NOMO-1 treated with dmso at 0.1 percent for 144 hours (cell line): ENCODE measurements at regions not wholly inside any gene's neighbourhood (a gene's known extent, or its start where the extent isn't known, plus 50 kb on each side); places are given as distances from the start of the nearest gene placed in this dataset.

Experiments used
- DNase-seq: peaks from one replicate; lab custom pipeline; 2025; ENCODE audit not compliant: unreplicated experiment; lab: John Stamatoyannopoulos, UW

DNA sequence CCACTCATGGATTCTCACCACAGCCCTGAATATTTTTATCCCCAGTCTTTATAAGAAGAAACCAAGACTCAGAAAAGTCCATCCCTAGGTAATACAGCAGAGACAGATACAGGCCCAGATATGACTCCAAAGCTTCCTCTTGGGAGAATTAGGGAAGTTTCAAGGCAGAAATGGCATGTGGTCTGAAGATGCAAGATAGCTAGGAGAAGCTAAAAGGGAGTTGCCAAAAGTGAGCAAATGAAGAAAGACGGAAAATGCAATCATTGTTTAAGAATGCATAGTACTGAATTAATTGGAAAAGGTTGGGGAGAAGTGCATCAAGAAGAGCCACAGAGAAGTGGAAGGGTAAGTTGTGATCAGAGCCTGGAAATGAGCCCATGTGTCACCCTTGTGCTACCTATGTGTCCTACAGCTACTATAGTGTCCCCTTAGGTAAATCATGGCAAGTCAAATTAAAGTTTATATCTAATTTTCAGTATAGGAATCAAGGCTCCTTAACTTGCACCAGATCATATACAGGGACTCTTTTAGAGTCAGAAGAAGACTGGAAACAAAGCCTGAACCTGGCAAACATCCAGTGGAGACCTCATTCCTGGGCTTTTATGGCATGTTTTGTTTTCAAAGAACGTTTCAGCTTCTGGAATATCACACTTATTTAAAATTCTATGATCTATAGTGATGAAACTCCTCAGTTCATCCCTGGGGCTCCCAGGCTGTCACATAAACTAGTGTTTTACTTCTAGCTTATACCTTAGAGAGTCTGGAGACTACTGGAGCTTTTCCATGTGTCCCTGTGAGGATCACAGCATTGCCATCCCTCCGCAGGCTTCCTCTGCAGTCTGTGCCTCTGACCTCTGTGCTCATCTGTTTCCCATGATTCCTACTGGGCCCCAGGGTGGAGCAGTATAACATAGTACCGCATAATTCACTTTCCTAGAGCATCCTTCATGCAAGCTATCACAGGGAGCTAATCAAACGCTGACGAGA, 189.0 kb upstream of the CDKN3 start:
- DNase-seq: no peak

DNA sequence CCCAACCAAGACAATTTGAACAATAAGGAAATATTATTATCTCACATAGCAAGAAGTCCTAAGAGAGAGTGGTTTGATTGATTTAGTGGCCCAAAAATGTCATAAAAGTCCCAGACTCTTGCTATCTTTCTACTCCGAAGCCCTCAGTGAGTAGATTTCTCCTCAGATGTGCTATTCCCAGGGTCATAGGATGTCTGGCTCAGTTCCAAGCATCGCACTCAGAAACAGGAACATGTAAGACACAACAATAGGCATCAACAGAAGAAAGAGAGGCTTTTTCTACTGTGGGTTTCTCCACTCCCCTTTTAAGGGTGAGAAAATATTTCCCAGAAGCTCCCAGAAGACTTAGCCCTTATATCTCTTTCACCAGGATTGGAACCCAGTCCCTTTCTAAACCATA, 188.1 kb upstream of the CDKN3 start:
- DNase-seq: no peak

DNA sequence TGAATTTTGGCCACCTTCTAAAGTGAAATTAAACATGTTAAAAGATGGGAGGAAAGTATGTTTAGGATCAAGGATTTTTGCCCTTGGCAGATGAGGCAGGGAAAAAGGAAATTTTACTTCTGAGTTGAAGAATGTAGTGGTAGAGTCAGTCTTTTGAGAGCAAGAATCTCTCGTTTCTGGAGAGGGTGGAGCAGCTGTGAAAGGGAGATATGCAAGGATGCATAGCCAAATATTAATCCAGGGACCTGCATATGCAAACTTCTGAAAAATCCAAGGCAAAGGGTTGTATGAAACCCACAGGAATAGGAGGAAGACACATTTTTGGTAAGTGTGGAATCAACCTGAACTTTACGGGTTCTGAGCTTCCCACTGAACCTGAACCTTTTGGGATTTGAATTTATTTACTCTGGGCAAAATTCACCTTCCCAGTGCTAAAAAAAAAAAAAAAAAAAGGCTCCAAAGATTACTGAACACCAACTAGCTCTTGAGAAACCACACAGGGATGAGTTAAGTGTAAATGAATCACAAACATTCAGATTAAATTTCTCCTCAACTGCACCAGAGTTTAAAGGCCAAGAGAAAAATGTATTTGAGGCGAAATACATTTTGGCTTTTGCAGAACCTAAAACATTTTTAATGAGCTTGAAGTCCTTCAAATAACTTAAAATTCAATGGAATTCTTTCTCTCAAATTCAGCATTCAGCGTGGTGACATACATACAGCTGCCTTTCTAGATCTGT, 187.1 kb upstream of the CDKN3 start:
- no peak for DNase-seq

DNA sequence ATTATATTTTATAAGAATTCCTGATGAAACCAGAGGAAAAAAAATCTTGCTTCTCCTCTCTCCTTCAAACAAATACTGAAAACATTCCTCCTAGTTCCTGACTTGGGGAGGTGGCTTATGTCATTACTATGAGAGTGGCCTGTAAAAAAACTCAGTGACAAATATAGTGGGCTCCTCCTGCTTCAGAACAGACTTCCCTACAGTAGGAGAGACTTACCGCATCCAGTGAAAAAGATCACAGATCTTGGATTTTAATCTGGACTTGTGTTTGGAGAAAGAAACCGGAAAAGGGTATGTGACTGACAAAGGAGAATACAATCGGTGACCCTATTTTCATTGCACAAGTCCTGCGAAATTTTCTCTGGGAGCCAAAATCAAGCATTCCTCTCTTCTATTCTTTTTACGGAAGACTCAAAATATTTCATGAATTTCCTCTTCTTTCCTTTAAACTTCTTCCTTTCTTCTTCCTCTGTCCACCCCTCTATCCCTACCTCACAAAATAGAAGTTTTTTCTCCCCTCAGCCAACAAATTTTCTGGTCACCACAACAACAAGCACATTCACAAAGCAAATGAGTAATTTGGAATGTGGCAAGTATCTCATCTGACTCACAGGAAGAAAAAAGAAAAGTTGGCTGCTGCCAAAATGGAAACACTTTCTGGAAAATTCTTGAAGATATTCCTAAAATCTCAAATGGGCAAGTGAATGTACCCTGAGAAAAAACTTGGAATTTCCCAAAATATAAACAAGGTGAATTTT, 185.1 kb upstream of the CDKN3 start:
- no peak for DNase-seq

DNA sequence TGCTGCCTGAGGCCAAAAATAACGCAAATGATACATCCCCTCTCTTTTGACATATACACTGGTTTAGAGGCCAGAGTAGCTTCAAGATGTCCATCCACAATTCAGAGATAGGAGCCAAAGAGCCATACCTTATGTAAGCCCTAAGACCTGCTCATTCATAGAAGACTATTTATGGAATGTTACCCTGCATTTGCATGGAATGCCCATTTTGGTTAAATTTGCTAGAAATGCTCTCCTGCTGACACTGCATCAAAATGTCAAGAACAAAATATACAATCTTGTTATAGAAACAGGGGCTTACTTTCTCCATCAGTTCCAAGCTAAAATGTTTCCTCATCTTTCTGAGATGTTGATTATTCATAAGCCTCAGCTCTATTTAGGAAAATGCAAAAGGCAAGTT, 183.3 kb upstream of the CDKN3 start:
- no peak for DNase-seq

DNA sequence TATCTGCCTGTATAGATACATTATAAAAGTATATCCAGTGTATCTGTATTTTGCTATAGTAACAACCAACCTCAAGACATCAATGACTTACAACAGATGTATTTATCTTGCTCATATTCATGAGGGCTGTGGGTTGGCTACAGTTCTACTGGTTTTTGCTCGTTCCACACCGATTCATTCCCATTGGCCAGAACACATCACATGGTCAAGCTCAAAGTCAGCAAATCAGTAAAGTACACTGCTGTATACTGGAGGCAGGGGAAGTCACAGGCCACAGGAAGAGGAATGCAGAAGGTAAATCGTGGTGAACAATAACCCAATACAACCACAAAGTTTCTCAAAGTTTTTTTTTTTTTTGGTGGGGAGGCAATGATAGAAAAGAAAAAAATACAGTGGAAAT, 180.0 kb upstream of the CDKN3 start:
- DNase-seq: no peak

DNA sequence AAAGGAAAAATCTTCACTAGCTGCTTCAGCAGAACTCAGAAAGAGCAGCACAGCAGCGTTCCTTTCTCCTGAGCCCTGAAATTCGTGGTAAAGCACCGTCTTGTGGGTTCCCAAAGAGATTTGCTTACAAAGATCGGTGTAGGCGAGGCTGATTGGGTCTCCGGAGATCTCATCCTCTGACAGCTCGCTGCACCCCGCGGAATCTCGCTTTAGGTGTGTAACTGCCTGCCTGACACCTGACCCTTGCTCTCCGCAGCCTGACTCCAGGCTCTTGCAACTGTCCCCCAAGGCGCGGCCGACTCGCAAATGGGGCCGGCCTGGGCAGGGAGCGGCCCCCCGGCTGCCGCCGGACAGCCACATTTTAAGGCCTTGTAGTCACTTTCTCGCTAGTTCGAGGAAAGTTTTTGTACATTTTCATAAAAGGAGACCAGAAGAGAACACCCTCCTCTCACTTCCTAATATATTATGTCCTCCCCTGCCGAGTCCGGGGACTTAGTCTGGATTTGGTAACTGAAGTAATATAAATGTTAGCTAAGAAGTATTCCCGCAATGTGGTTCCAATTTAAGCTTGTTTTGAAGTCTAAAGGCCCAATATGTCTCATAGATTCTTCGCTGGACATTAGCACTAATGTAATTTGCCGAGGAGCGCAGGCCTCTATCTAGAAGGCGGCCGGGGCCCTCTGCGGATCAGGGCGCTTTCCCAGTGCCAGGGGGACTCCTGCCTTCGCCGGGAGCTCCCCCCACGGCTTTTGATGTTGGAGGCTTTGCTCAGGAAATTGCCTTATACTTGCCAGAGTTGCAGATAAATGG, 177.3 kb upstream of the CDKN3 start:
- no peak for DNase-seq

DNA sequence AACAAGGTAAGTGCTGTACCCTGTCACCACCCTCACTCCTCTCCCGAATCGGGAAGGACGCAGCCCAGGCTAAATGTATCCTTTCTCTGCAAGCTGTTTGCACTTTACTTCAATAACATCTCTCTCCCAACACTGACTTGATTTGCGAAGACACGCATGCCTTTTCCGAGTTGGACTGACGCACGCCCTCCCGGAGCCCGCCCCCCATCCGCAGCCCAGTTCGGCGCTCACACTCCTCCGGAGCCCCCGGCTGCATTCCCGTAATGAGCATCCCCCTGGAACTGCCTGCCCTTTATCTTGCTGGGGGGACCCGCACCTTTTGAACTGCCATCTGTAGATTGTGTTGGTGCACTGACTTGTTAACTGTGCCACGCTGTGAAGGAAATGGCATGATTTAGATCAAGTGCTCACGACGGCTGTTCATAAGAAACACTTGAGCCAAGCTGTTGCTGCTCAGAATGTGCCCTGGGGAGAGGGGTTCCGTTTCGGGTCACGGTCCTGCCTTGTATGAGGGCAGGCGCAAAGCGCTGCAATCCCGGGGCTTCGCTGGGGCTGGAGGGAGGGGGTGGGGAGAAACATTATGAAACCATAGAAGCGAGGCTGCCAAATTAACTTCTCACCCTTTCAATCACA, 176.6 kb upstream of the CDKN3 start:
- DNase-seq: no peak

DNA sequence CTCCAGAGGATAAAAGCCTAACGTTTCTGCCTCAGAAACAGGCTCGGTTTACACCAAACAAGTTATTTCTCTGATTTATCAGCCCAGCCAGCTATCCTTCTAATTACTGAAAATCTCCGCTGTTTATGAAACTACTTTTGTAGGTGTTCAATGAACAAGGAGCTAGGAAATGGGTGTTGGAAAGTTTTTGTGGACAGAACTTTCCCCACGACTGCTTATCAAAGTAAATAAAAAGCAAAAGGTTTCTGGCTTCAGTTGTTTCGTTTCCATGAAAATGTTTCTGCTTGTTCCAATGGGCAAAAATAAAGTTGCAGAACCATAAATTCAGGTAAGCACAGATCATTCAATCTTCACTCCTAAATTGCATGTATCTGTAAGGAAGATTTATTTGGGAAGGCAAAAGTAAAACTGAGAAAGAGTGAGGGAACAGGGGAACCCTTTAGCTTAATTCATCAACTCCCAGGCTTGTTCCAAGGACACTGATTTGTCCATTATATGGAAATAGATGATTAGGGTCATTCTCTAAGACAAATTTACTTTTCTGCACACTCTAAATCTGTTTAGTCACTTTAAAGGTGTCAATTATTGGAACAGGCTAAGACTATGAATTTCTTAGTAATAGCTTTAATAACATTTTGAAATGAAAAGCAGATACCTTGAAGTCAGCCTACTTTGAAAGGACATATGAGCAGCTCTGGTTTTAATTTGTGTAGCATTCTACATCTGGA, 175.9 kb upstream of the CDKN3 start:
- DNase-seq: no peak

DNA sequence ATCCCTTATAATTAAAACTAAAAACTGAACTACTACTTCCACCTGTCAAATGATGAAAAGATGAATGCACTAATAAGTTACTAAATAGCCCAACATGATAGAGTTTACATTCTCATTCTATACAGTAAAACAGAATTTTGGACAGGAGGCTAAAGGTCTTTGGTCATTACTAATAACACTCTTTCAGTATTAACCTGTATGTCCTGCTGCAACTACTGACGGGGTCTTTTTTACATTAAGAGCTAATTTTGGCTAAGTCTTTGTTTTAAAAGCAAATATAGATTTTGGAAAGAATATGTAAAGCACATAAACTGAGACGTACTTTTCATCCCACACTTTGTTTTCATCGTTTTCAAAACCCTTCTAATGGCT, 175.4 kb upstream of the CDKN3 start:
- DNase-seq: no peak

DNA sequence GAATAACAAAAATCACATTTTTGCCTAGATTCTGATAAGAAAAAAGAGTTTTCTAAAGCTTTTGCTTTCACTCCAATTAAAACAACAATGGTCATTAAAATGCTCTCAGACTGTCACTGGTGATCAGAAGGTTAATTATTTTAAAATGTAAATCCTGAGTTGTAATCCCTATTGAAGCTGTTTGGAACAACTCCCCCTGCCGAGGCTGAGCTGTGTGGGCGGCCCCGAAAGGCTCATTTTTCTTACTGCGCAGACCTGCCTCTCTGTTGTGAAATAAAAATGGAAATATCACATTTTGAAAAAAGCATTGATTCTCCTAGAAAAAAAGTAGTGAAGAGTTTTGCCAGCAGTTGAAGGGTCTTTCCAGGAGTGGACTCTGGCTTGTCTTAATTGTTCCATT, 174.8 kb upstream of the CDKN3 start:
- no peak for DNase-seq

DNA sequence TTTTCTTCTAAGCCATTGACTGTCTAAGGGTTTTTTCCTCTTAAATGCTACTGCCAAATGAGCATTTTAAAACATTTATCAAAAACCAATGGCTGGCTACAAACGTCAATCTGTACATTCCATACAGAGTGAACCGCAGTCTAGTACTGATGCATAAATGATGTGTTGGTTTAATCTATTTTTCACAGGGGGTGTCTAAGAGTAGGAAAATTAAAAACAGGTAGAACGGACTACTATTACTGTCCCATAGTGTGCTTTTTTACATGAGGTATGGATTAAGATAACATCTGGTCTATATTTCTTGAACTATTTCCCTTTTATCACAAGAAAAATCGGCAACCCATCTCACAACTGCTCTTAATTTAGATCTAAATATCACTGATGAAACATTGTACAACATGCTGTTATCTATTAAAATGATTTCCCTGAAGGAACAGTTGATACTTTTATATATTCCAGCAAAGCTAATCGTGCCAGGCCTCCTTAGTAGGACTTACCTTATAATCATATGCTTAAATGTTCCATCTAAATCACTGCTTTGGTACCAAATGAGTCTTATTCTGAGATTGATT, 172.9 kb upstream of the CDKN3 start:
- DNase-seq: no peak

DNA sequence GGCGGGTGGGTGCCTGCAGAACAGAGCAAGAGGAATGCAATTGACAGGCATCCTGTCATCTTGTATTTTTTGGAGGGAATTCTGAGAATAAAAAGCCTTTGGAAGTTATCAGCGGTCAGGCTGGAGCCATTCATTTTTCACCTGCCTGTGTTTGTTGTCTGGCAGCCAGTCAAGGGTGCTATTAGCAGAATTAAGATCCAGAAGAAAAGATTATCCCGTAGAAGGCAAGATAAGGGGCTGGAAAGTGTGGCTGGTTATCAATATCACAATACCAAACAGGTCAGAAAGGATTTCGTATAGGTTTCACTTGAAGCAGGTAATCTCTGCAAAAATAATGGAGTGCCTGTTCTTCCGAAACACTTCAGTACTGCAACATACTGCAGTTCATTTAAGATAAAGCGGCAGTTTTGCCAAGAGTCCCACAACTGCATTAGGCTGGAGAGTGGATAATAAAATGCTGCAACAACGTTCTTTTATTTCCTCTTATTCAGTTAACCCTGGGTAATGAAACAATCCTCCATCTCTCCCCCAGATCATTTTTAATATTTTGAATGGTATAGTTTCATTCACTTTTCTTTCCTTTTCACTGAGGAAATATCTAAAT, 171.2 kb upstream of the CDKN3 start:
- no peak for DNase-seq

DNA sequence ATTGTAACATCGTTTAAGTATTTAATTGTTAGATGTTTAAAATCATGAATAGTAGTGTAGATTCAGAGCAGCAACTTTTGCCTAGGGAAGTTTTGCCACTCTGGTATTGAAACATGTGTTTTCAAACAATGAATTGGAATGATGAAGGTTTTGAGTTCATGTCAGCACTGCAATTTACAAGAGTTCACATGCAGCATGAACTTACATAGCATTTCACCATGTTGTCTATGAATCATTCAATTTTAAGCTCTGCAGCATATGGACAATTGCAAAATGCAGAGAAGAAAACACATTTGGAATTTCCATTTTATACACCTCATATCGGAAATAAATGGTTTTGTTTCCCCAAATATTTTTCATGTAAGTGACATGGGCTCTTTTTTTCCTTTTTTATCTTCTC, 170.7 kb upstream of the CDKN3 start:
- DNase-seq: no peak

DNA sequence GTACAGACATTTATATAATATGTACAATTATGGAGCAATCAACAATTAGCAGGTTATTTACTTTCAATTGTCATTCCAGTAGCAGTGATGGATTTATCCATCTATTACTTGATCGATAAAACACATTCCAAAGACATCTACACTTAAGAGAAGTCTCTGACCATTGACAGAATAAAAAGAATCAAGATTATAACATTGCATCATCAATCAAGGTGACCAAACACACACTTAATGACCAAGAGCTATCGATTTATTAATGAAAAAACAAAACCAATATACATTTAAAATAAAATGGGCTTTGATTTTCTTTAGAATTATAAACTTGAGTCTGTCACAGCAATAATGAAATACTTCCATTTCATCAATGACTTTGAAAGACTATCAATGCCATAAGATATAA, 170.2 kb upstream of the CDKN3 start:
- DNase-seq: no peak

DNA sequence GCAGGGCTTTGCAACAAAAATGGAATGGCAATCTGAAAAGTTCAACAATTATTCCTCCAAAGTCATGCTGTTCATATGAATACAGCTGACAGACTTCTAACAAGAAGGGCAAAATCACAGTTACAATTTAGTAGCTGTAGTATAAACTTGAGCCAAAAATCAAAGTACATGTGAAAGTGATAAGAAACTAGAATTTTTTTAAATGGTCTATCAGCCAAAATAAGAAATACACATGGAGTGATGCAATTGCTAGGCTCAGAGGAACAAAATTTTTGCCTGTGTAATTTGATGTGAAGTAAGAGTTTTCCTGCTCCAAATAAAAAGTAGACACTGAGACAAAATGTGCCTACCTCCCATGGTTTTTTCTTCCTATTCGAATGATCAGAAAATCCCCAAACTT, 167.7 kb upstream of the CDKN3 start:
- no peak for DNase-seq

DNA sequence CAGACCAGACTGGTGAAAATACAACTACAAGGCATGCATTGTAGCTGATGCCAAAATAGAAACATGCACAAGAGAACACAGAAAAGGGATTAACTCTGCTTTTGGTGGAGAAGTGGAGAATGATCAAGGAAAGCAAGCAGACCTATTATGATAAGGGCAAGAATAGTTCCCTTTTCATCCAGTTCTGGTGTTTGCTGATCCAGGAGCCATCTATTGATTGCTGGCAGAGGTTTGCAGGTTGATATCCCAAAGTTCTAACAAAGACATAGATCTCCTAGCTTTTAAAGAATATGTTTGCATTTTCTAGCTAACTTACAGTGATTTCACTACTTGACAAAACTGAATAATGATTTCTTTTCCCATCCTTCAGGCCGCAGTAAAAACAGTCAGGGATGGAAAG, 166.2 kb upstream of the CDKN3 start:
- DNase-seq: no peak

DNA sequence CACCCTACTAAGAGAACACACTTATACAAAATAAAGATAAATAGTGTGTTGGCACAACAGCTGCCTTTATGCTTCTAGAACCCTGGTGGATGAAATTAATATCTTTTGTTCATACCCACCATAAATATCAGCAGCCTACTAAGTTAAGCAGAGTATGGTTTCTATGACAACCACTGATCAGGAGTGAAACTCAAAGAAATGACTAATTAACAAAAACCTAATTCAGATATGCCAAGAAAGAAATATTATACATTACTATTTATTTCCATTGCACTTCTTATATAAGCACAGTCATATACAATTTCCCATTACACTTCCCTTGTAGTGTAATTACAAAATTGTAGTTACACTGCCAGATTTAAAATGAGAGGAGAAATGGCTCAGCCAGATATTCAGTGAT, 164.1 kb upstream of the CDKN3 start:
- DNase-seq: no peak

DNA sequence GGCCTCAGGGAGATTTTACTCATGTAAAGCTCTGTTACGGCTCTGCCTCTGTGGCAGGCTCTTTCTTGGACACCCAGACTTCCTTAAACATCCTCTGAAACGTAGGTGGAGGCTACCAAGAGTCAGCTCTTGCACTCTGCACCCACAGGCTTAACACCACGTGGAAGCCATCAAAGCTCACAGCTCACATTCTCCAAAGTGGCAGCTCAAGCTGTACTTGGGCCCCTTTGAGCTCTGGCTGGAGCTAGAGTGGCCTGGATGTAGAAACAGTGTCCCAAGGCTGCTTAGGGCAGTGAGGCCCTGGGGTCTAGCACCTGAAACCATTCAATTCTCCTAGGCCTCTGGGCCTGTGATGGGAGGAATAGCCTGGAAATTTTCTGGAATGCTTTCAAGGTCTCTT, 155.3 kb upstream of the CDKN3 start:
- DNase-seq: no peak
